IPS-11a (cell line): ENCODE measurements at regions not wholly inside any gene's neighbourhood (a gene's known extent, or its start where the extent isn't known, plus 50 kb on each side); places are given as distances from the start of the nearest gene placed in this dataset.
"Not testable (repeated sequence)": the region's sequence is repeated elsewhere in the genome, so short reads cannot be mapped to it uniquely, and the experiment has no call there.

ENCODE experiments used
- H3K4me3 ChIP-seq: one replicate; pipeline ENCODE4 v1.5.1; 2013; ENCODE audit warnings: low read depth, low read length, control low read depth

DNA sequence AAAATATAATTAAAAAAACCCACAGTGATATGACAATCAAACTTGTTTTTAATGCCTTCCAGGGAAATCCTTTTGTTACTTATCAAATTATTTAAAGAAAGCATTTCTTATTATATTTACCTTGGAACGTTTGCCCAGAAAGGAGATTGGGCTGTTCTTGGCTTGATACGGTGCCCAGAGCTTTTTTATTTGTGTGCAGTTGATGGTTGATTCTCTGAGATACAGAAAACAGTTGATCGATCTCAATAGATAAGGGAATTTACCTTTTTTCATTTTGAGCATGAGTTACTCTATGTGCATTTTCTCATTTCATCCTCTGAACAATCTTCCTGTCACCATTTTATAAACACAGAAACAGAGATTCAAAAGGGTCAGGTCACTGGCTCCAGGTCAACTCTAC lies 72.5 kb upstream of the NEDD9 start:
- no peak overlapping the region for H3K4me3 ChIP-seq

DNA sequence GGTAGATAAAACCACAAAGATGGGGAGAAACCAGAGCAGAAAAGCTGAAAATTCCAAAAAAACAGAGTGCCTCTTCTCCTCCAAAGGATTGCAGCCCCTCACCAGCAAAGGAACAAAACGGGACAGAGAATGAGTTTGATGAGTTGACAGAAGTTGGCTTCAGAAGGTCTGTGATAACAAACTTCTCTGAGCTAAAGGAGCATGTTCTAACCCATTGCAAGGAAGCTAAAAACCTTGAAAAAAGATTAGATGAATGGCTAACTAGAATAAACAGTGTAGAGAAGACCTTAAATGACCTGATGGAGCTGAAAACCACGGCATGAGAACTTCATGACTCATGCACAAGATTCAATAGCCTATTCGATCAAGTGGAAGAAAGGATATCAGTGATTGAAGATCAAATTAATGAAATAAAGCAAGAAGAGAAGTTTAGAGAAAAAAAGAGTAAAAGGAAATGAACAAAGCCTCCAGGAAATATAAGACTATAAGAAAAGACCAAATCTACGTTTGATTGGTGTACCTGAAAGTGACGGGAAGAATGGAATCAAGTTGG lies 67.5 kb upstream of the NEDD9 start:
- H3K4me3 ChIP-seq = not testable (repeated sequence)

DNA sequence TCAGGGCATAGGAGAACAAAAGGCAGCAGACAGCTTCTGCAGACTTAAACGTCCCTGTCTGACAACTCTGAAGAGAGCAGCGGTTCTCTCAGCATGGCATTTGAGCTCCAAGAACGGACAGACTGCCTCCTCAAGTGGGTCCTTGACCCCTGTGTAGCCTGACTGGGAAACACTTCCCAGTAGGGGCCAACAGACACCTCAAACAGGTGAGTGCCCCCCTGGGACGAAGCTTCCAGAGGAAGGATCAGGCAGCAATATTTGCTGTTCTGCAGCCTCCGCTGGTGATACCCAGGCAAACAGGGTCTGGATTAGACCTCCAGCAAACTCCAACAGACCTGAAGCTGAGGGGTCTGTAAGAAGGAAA lies 66.9 kb upstream of the NEDD9 start:
- H3K4me3 ChIP-seq = not testable (repeated sequence)

GRCh38 chr6:11298651-11299420 lies 66.4 kb upstream of the NEDD9 start:
- no peak overlapping the region for H3K4me3 ChIP-seq

DNA sequence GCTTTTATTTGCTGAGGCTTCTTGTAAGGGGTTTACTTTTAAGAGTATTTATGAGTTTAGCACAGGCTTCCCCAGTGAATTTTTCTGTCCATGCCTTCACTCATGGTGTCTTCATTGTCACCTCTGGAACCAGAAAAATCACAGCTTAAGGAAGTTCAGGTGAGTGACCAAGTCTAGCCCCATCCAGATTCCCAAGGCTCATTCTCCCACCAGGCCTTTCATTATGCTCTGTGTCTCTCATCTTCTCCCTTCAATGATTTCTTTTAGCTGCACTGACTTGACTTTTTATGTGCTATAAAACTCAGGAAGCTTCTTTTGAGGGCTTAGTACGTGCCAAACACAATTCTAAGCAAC lies 64.9 kb upstream of the NEDD9 start:
- no peak overlapping the region for H3K4me3 ChIP-seq

GRCh38 chr6:11296449-11297375 lies 64.2 kb upstream of the NEDD9 start:
- no peak overlapping the region for H3K4me3 ChIP-seq

- no peak overlapping the region for H3K4me3 ChIP-seq
Measured at GRCh38 chr6:11295969-11296368, 63.5 kb upstream of the NEDD9 start.

GRCh38 chr6:11294228-11294627 lies 61.8 kb upstream of the NEDD9 start:
- H3K4me3 ChIP-seq = no peak overlapping the region

- H3K4me3 ChIP-seq = no peak overlapping the region
Measured at GRCh38 chr6:11292594-11293236, 60.2 kb upstream of the NEDD9 start.

DNA sequence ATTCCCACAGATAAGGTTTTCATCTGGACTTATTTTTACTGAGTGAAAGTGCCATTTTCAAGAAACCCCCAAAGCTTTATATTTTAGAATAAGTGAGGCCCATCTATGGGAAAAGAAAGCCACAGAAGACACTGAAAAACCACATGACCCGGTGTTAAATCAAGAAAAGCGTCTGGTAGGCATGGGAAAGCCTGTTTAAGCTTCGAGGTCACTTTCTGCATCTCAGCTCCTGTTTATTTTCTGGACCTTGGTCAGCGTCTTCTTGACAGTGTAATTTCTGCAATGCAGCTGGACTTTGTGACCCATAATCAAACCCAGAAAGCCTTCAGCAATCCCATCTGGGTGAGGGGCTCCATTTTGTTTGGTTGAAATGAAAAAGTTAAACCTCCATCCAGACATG lies 59.6 kb upstream of the NEDD9 start:
- H3K4me3 ChIP-seq = no peak overlapping the region

DNA sequence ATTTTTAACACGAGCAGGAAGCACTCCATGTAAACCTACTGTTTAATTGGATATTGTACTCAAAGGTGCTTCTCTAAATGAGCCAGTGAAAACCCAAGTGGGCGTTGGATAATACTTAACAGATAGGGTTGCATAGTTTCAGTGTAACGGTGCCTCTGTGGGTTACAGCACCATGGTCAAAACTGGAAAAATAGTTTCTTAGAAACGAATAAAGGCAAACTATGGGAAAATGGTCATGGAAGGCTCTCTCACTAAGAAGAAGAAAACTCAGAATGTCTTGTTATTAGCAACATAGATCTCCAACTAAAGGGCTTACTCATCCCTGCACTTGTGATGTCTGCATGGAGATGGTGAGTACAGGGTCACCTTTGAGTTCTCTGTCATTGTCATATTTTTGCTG lies 59.1 kb upstream of the NEDD9 start:
- no peak overlapping the region for H3K4me3 ChIP-seq

DNA sequence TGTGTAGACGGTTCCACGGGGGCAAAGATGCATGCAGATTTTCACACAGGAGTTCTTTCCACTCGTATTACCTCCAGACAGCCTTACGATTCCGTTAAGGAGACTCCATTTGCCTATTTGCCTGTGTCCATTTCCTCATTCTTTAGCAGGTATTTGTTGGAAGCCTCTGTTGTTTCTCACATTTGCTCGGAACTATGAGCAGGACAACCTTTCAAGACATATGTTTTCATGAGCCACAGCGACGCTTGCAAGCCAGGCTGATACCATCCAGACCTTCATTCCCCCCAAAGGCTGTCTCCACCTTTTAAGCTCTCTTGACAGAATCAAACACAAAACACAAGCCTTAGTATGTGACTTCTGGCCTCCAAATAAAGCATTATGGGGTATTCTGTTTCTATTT lies 57.6 kb upstream of the NEDD9 start:
- H3K4me3 ChIP-seq = no peak overlapping the region

DNA sequence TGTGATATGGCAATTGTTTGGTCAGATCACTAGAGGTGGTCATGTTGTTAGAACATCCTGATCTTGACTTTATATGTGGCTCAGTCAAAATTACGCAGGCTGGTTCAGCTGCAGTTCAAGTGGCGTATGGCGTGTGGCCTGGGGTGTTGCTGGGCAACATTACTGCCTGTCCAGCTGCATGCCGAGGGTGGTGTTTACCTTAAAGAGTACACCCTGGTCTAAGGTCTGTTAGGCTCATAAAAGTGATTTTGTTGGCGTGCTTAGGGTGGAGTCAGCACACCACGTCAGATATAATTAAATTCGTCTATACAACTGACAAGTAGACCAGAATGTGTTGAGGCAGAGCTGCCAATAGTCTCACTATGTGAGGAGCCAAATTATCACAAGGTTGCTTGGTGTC lies 55.6 kb upstream of the NEDD9 start:
- no peak overlapping the region for H3K4me3 ChIP-seq

- no peak overlapping the region for H3K4me3 ChIP-seq
Measured at GRCh38 chr6:11284996-11285395, 52.5 kb upstream of the NEDD9 start.

GRCh38 chr6:11283629-11284028 lies 51.2 kb upstream of the NEDD9 start:
- no peak overlapping the region for H3K4me3 ChIP-seq

GRCh38 chr6:11282875-11283274 lies 50.4 kb upstream of the NEDD9 start:
- no peak overlapping the region for H3K4me3 ChIP-seq
